NCI-H146 treated with DMSO at 0.1 percent for 48 hours (cell line): ENCODE measurements at regions not wholly inside any gene's neighbourhood (a gene's known extent, or its start where the extent isn't known, plus 50 kb on each side); places are given as distances from the start of the nearest gene placed in this dataset.

Experiments used
- DNase-seq: peaks from one replicate; lab custom pipeline; 2025; ENCODE audit not compliant: unreplicated experiment; lab: John Stamatoyannopoulos, UW

GRCh38 chr9:1261879-1262766 is 212.0 kb downstream of the DMRT2 start:
- no peak for DNase-seq

DNA sequence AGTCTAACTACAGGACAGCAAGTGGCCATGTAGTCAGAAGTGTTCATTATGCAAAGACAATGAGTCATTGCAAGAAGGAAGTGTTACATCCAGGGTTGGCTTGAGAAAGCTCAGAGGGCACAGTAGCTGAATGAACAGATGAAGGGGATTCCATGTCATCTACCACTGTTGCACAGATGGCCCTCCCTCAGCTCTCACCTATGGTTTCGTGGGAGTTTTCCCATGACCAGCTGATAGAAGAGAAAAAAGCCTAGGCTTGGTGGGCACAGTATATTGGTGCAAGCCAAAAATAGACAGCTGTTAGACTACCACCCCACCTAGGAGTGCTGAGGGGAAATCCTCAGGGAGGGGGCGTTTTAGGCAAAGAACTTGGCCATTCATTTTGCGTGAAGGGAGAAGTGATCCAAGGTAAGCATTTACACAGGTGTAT is 217.0 kb downstream of the DMRT2 start:
- no peak for DNase-seq

DNA sequence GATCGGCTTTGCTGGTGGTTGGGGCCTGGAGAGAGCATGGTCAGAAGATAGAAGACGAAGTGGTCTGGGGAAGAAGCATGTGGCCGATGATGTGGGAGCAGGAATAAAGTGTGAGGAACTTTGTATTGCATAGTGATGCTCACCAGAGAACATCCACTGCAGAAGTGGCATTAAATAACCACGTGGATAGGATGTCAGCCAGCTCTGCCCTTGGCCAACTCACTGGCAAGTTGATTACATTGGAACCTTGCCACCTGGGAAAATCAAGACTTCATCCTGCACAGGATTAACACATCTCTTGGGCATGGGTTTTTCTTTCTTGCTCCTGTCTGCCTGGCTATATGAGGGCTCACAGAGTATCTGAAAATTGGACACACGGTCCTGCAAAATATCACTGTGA is 217.4 kb downstream of the DMRT2 start:
- DNase-seq, result no peak

DNA sequence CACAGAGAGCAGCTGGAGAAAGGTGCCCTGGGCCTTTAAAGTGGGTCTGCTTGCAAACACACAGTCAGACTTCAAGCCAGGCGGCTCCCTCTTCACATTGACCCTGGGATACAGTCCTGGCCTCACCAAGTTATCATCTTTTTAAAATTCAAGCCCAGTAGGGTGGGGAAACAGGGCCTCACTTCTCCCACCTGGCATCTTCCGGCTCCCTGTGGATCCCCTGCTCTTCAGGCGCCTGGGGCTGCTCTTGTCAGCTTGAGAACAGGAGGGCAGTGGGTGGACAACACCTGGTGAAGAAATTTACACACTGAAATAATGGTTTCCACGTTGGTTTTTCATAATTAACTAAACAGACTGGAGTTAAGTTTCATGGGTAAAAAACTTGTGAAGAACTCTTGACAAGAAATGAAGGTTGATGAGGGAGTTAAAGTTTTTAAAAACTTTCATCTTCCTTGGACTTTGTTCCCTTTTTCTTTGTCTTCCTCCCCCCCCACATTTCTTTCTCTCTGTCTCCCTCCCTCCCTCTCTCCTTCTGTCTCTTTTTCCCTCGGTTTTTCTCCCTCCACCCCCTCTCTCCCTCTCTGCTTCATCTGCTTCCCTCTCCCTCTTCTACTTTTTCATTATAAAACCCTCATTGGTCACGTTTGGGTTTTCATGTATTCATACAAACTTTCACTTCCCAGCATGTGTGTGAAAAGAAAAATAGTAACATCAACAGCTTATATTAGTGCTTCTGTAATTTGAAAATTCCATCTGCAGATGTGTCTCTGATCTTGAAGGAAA is 219.6 kb downstream of the DMRT2 start:
- no peak for DNase-seq

DNA sequence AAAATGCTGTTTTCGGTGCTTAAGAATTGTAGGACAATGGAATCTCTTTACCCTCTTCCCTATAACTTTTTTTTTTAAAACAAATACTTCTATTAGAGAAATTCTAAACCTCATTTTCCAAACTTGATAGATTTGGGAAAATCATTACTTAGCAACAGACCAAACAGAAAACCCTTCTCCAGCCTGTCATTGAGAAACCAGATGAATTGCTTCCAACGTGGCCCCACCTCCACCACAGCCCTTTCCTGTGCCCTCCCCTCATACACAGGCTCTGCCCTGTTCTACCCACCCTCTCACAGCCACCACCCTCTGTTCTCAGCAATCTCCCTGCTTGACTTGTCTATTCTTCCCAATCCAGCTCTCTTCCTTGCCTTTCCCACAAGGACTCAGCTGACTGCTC is 221.2 kb downstream of the DMRT2 start:
- no peak for DNase-seq

- DNase-seq, result no peak
These were observed 221.6 kb downstream of the DMRT2 start for GRCh38 chr9:1271786-1272185.

DNA sequence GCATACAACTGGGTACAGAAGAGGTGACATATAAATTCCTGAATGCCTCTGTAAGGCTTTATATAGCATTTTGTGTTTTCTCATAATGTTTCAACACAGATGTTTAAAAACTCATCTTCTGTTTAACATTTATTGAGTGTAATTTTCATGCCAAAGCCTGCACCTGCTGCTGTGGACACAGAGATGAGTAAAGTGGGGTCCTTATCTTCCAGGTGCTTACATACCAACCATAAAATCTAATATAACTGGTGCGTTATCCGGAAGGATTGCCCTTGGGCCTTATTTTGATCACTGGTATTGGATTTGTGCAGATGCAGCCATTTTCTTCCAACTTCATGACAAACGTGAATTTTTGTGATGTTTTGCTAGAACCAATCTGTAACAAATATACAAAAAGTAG is 222.3 kb downstream of the DMRT2 start:
- DNase-seq, result no peak

GRCh38 chr9:1273859-1274258 is 223.7 kb downstream of the DMRT2 start:
- no peak for DNase-seq

DNA sequence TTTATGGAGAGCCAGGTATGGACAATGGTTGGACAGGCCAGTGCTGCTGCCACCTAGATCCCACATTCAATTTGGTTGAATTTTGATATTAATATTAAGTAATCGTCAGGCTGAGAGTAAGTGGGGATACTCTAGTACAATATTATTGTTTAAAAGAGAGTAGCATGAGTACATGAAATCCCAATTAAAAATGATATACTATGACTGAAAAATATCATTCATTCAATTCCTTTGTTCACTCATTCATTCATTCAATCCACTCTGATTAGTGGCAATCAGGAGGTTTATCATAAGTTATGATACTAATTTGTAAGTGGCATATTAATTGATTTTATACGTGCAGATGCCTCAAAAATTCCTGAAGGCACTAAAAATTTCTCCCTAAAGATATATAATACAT is 224.2 kb downstream of the DMRT2 start:
- DNase-seq, result no peak

DNA sequence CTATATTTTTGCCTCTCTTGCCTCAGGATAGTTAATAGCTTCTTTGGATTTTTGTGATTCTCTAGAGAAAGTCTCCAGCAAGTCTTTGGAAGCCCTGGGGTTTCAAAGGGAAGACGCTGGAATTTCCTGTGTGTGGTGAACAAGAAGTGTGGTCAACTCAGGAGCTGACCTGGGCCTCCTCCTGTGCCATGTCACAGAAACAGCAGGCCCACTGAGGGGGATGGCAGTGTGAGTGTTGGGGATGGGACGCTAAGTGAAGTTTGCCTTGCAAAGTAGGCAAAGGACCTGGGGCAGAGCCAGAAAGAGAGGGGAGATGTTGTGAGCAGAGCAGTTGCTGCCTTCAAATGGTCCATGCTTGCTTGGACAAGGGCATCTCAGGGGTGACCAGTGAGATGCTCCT is 226.3 kb downstream of the DMRT2 start:
- no peak for DNase-seq

GRCh38 chr9:1284727-1285126 is 234.6 kb downstream of the DMRT2 start:
- DNase-seq, result no peak

GRCh38 chr9:1285526-1285925 is 235.4 kb downstream of the DMRT2 start:
- no peak for DNase-seq

- no peak for DNase-seq
These were observed 242.2 kb downstream of the DMRT2 start for GRCh38 chr9:1292384-1292783.

DNA sequence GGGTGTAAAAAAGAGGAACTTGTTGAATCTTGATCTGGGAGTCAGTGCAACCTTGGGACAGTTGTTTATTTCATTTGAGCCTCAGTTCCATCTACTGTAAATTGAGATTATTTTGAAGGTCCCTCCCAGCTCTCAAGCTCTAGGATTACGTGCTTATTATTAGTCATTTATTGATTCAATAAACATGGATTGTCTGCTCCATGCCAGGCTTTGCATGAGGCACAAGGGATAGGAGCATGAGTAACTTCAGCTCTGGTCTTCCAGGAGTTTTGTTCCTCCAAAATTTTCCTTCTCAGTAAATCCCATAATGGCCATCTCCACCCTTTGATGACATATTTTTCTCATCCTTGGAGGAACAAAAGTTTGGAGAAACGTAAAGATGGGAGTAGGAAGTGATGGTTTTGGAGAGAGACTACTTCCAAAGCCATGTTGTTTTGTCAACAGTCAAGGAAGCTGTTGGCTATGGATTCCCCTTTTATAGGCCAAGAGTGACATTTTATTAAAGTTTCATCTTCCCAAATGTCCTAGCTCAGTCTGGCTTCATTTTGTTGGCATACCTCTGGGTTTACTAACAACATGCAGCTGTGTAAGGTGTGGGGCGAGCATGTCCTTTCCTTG is 244.6 kb downstream of the DMRT2 start:
- no peak for DNase-seq

DNA sequence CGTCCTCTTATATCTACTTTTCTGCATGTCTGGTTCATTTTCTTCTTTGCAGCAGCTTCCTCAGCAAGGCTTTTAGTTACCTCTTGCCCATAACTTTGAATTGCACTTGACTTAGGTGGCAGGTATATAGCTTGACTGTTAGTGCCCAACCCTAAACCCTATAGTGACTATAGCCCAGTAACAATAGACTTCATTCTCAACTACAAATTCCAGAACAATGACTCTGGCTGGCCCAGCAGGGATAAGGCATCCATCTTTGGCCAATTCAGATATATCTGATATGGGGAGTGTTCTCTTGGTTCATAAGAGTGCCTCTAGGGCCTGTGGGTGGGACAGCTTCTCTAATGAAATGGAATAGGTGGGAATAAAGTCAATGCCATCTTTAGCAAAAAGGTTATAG is 246.2 kb downstream of the DMRT2 start:
- no peak for DNase-seq

GRCh38 chr9:1298046-1298445 is 247.9 kb downstream of the DMRT2 start:
- no peak for DNase-seq

DNA sequence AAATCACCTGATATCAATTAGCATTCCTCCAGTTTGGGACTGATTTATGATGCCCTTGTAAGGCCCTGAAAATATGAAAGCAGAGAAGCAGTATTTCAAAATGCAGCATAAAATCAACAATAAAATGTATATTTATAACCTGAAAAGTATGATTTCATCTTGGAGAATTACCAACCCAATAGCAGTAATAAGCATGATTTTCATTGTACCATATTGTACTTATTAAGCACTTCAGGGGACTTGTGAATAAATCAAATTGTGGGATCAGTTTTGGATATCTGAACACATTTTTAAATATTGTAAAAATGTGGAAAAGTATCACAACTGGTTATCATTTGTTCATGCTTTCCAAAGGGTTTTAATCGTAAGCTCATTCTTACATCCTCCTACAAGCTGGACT is 250.8 kb downstream of the DMRT2 start:
- no peak for DNase-seq

DNA sequence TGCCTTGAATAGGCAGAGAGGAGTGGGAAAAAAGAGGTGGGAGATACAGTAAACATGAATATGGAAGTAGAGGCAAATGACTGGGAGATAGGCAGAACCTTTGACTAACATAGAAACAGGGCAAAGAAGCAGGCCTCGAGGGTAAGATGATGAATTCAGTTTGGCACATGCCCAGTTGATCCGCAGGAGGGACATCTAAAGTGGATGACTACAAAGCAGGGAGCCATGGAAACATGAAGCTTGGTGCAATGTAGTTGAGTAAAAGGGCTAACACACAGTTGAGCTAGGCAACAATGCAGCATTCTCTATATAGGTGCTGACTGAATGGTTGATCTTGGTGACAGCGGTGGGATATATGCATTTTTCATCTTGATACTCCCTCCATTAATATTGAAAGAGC is 253.8 kb downstream of the DMRT2 start:
- no peak for DNase-seq

DNA sequence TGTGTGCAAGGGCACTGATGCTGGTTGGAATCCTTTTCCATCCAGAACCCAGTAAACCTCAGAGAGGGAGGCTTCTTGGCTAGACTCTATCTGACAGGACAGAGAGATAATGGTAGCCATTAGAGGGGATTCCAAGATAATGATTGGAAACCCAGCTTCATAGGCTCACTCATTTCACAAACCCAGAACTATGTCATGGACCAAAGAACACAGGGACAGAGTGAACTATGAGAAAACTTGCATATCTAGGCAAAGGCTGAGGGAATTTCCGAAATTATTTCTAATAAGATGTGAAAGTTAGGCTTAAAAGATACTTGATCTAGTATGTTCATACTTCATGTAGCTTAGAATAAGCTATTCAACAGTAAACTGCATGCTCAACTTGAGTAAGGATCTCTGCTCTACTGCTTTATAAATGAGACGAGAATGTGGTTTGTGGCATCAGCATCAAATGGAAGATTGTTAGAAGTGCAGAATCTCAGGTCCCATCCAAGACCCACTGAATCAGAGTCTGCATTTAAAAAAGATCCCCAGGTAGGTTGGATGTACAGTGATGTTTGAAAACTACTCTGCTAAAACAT is 261.4 kb downstream of the DMRT2 start:
- DNase-seq, result no peak

GRCh38 chr9:1319436-1319835 is 269.3 kb downstream of the DMRT2 start:
- DNase-seq, result no peak

- no peak for DNase-seq
These were observed 269.9 kb downstream of the DMRT2 start for GRCh38 chr9:1320051-1320557.
